ENCODE measurements at regions not wholly inside any gene's neighbourhood (a gene's known extent, or its start where the extent isn't known, plus 50 kb on each side); places are given as distances from the start of the nearest gene placed in this dataset.

DNA sequence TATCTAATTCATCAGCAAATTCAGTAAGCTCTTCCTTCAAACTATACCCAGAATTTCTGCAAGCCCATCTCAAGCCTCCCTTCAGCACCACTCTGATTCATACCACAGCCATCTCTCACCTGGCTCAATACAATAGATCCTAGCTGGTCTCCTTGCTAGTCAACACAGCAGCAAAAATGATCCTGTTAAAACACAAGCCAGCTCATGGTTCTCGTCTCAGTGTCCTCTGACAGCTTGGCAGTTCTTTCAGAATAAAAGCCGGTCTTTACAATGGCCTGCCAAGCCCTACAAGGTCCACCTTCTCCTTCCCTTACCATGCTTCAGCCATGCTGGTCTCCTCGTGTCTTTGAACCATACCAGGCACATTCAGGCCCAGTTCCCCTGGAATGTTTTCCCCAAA, 296.9 kb upstream of the RND3 start:
- intact Hi-C loops (cut with micrococcal nuclease) = no loop called here
- ChIA-PET RAD21 (ENCODE audit: low non-redundant PET in 1 of 2, low total read pairs in 2 of 2, uncharacterized antibody in 2 of 2, unreplicated experiment in 2 of 2) (no interaction called here), POLR2A (no interaction called here), CTCF (no interaction called here)
- Histone ChIP-seq H3K4me3 (replicated peaks in 1 of 2; ENCODE audit: low read depth in 1 of 2, low read length in 2 of 2) (no peak overlapping the region), H3K79me2 (ENCODE audit: insufficient read depth, low read length) (no peaks in the 10 kb centered on the region), H3K27me3 (ENCODE audit: insufficient read depth, low read length) (no peaks in the 10 kb centered on the region), H3K9ac (ENCODE audit: low read length) (no peak overlapping the region), H4K20me1 (ENCODE audit: insufficient read depth) (no peaks in the 10 kb centered on the region), H3K4me2 (ENCODE audit: low read length) (no peak overlapping the region), H3K36me3 (ENCODE audit: control insufficient read depth in 1 of 2, insufficient read depth in 2 of 2, low read length in 2 of 2) (no peaks in the 10 kb centered on the region), H3K9me2 (ENCODE audit: insufficient read depth) (no peaks in the 10 kb centered on the region), H3K4me1 (ENCODE audit: control insufficient read depth in 1 of 2, insufficient read depth in 2 of 2, low read length in 2 of 2) (no peaks in the 10 kb centered on the region), H2AFZ (ENCODE audit: low read depth, low read length, poor library complexity, severe bottlenecking) (no peak overlapping the region), H3K9me3 (ENCODE audit: control insufficient read depth in 1 of 2, insufficient read depth in 1 of 2, low read depth in 1 of 2, low read length in 2 of 2) (no peaks in the 10 kb centered on the region), H3K27ac (ENCODE audit: low read depth, low read length) (no peak overlapping the region)
- TF ChIP-seq CTCF (IDR thresholded peaks at IDR 0.05 in 2 of 3, conservative IDR thresholded peaks at IDR 0.05 in 1 of 3; ENCODE audit: borderline replicate concordance in 1 of 3, insufficient read depth in 1 of 3, low read depth in 2 of 3, low read length in 2 of 3) = no peak
- ATAC-seq (no peak), DNase-seq (ENCODE audit: low read depth, low spot score) (no peak)
- no TSS peak for BruUV-seq (replicated peaks)

DNA sequence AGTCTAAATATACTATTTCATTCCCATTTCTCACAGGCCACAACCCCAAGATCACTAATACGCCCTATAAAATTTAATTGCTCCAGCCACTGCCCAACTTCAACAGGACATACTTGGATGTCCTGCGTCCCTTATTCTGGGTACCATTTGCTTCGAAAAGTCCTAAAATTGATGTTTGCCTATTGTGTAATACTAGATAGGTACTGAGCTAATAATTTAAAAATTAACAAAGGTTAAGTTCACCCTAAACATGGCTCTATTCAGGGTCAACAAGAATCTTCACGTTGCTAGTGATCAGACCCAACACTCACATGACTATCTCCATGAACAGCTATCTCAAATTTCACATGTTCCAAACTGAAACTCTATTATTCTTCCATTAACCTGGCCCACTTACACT, 296.4 kb upstream of the RND3 start:
- no peaks in the 10 kb centered on the region for H3K9me2 ChIP-seq (ENCODE audit: insufficient read depth)
- no peak for ATAC-seq
- H3K9ac ChIP-seq (ENCODE audit: low read length) = no peak overlapping the region
- H3K36me3 ChIP-seq (ENCODE audit: control insufficient read depth in 1 of 2, insufficient read depth in 2 of 2, low read length in 2 of 2) = no peaks in the 10 kb centered on the region
- ChIA-PET POLR2A (no interaction called here), CTCF (no interaction called here), RAD21 (ENCODE audit: low non-redundant PET in 1 of 2, low total read pairs in 2 of 2, uncharacterized antibody in 2 of 2, unreplicated experiment in 2 of 2) (no interaction called here)
- no peaks in the 10 kb centered on the region for H3K79me2 ChIP-seq (ENCODE audit: insufficient read depth, low read length)
- no peak overlapping the region for H2AFZ ChIP-seq (ENCODE audit: low read depth, low read length, poor library complexity, severe bottlenecking)
- H4K20me1 ChIP-seq (ENCODE audit: insufficient read depth) = no peaks in the 10 kb centered on the region
- no peaks in the 10 kb centered on the region for H3K9me3 ChIP-seq (ENCODE audit: control insufficient read depth in 1 of 2, insufficient read depth in 1 of 2, low read depth in 1 of 2, low read length in 2 of 2)
- no peak overlapping the region for H3K4me3 ChIP-seq (replicated peaks in 1 of 2; ENCODE audit: low read depth in 1 of 2, low read length in 2 of 2)
- no peak overlapping the region for H3K4me2 ChIP-seq (ENCODE audit: low read length)
- no peak overlapping the region for H3K27ac ChIP-seq (ENCODE audit: low read depth, low read length)
- intact Hi-C loops (cut with micrococcal nuclease) = no loop called here
- no peak for DNase-seq (ENCODE audit: low read depth, low spot score)
- no peaks in the 10 kb centered on the region for H3K4me1 ChIP-seq (ENCODE audit: control insufficient read depth in 1 of 2, insufficient read depth in 2 of 2, low read length in 2 of 2)
- no peak for TF ChIP-seq SP1 (IDR thresholded peaks at IDR 0.05; ENCODE audit: low read depth)
- no peak for TF ChIP-seq ATF3 (IDR thresholded peaks at IDR 0.05)
- no peak for TF ChIP-seq CTCF (IDR thresholded peaks at IDR 0.05 in 2 of 3, conservative IDR thresholded peaks at IDR 0.05 in 1 of 3; ENCODE audit: borderline replicate concordance in 1 of 3, insufficient read depth in 1 of 3, low read depth in 2 of 3, low read length in 2 of 3)
- no peak for TF ChIP-seq SIN3A (IDR thresholded peaks at IDR 0.05; ENCODE audit: low read depth)
- no peak for TF ChIP-seq ZNF274 (IDR thresholded peaks at IDR 0.05; ENCODE audit: low read depth, low read length)
- no peak for TF ChIP-seq JUND (IDR thresholded peaks at IDR 0.05)
- TF ChIP-seq MAX (IDR thresholded peaks at IDR 0.05) = no peak
- TF ChIP-seq POLR2AphosphoS5 (IDR thresholded peaks at IDR 0.05; ENCODE audit: low read depth, low read length) = no peak
- no peak for TF ChIP-seq EZH2 (IDR thresholded peaks at IDR 0.05)
- no peak for TF ChIP-seq POLR2A (IDR thresholded peaks at IDR 0.05; ENCODE audit: borderline replicate concordance, extremely low read depth, insufficient read depth, insufficient read length)
- TF ChIP-seq SRF (IDR thresholded peaks at IDR 0.05; ENCODE audit: low read depth) = no peak
- no peaks in the 10 kb centered on the region for H3K27me3 ChIP-seq (ENCODE audit: insufficient read depth, low read length)
- BruUV-seq (replicated peaks) = no TSS peak
